Fibroblast of lung (primary cell): ENCODE measurements at regions not wholly inside any gene's neighbourhood (a gene's known extent, or its start where the extent isn't known, plus 50 kb on each side); places are given as distances from the start of the nearest gene placed in this dataset.

ENCODE experiments used
- EZH2 ChIP-seq: IDR thresholded peaks from 2 replicates; pipeline ENCODE4 v1.5.1; 2012; ENCODE audit warnings: low read length, control low read depth, mild to moderate bottlenecking; ENCODE audit errors: missing control alignments
- TF ChIP-seq, protein P1 (sequence below), 2 donors: IDR thresholded peaks in 1 of 2; conservative IDR thresholded peaks in 1 of 2; 1 replicate in 1 of 2; 2 replicates in 1 of 2; pipeline ENCODE4 v1.5.1; 2011 to 2012; ENCODE audit warnings: low read length in 2 of 2, control low read depth in 1 of 2, inconsistent platforms in 1 of 2, low read depth in 1 of 2, mild to moderate bottlenecking in 1 of 2

DNA sequence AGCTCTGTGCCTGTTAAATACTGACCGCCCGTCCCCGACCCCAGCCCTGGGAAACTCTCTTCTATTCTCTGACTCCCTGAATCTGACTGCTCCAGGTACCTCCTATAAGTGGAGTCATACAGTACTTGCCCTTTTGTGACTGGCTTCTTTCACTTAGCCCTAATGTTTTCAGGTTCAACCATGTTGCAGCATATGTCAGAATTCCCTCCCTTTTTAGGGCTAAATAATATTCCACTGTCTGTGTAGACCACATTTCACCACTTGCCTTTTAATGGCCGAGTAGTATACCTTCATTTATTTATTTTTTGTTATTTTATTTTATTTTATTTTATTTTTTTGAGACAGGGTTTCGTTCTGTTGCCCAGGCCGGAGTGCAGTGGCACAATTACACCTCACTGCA lies 96.1 kb upstream of the SLC22A11 start:
- TF ChIP-seq, protein P1, sequence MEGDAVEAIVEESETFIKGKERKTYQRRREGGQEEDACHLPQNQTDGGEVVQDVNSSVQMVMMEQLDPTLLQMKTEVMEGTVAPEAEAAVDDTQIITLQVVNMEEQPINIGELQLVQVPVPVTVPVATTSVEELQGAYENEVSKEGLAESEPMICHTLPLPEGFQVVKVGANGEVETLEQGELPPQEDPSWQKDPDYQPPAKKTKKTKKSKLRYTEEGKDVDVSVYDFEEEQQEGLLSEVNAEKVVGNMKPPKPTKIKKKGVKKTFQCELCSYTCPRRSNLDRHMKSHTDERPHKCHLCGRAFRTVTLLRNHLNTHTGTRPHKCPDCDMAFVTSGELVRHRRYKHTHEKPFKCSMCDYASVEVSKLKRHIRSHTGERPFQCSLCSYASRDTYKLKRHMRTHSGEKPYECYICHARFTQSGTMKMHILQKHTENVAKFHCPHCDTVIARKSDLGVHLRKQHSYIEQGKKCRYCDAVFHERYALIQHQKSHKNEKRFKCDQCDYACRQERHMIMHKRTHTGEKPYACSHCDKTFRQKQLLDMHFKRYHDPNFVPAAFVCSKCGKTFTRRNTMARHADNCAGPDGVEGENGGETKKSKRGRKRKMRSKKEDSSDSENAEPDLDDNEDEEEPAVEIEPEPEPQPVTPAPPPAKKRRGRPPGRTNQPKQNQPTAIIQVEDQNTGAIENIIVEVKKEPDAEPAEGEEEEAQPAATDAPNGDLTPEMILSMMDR (conservative IDR thresholded peaks at IDR 0.05 in 1 of 2, IDR thresholded peaks at IDR 0.05 in 1 of 2; ENCODE audit: low read depth in 1 of 2, low read length in 2 of 2) = no peak
- TF ChIP-seq EZH2 = no peak
